ENCODE measurements at regions not wholly inside any gene's neighbourhood (a gene's known extent, or its start where the extent isn't known, plus 50 kb on each side); places are given as distances from the start of the nearest gene placed in this dataset.

DNA sequence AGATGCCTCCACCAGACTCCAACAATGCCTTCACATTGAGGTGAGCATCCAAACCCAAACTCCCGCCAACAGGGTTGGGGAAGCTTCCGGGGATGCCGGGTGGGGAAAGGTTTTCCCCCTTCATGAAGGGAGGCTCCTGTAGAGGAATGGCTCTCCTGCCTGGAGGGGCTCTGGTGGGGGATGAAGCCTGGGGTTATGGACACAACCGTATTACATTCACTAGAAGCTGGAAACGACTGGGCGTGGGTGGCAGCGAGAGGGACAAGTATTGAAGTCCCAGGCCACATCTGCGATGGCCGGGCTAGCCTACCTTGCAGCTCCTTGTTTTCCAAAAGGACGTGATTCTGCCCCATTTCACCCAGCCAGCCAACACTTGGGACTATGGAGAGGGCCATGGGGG, 321.1 kb downstream of the C16orf95 start:
- TF ChIP-seq CTCF (IDR thresholded peaks at IDR 0.05) (no peak), POLR2A (IDR thresholded peaks at IDR 0.05) (no peak)

All from heart left ventricle (tissue), 13 donors.